HG03439 (cell line): ENCODE measurements at regions not wholly inside any gene's neighbourhood (a gene's known extent, or its start where the extent isn't known, plus 50 kb on each side); places are given as distances from the start of the nearest gene placed in this dataset.

Source experiments
- ATAC-seq: cut with Tn5 transposase; IDR thresholded peaks from one replicate; pipeline ENCODE4 v1.9.1; 2021; ENCODE audit warnings: mild to moderate bottlenecking, moderate library complexity; ENCODE audit not compliant: unreplicated experiment

DNA sequence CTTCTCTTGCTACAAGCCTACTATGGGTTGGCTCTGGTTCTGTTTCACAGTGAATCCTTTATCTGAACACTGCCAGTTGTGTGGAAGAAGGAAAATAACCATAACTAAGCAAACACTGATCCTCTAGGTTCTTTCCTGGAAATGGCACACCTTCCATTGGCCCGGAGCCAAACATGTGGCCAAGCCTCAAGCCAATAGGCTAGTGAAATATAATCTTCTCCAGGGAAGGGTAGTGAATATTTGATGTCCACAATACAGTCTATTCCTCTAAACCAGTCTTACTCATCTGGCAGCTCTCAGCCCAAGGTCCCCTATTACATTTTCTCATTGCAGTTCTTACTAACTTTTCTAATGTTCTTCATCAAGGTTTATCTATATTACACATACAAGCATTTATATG lies 921.3 kb downstream of the TUSC7 start:
- no peak for ATAC-seq

DNA sequence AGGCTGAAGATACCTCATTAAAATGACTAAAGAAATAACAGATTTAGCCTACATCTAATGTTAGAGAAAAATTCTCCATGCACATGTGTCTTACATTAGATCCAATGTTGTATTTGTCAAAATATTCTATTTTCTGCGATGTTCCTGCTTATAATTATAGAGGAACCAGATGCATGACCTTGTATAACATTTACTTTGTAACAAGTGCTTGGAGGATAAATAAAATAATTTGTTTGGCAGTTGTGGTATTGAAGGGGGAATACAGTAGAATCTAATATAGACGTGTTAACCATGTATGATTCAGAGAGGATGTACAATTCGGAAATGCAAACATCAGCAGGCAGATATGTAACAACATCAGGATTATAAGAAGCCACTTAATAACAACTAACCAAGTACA lies 922.2 kb downstream of the TUSC7 start:
- no peak for ATAC-seq

DNA sequence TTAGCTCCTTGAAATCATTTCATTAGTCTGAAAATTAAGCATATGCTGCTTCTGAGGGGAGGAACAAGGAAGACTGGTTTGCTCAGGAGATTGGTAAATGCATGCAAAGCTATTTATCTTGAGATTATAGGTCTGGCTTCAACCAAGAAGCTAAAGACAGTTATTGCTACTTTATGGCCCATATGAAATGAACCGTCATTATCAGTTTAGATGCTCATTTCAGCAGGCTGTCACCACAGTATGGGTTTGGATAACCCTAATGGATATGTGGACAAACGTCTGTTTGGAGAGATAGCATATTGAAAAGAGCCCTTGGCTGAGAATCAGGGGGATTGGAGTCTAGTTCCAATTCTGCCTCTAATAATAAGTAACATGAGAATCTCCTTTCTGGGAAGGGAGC lies 922.6 kb downstream of the TUSC7 start:
- no peak for ATAC-seq

DNA sequence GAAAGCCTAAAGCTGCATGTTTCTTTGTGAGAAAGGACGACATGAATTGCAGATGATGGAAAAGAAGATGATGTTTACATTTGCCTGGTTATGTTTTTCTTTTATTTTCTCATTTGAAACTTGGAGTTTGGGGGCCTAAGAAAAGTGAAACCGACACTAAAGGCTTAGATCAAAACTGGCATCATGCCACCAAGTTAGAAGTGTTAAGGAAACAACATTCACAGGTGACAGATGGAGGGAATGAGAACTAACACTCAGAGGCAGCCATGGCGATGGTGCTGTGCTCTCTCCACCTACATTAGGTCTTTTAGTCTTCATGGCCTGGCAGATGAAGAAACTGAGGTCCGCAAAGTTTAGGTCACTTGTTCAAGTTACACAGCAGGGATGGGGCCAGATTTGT lies 923.6 kb downstream of the TUSC7 start:
- no peak for ATAC-seq

DNA sequence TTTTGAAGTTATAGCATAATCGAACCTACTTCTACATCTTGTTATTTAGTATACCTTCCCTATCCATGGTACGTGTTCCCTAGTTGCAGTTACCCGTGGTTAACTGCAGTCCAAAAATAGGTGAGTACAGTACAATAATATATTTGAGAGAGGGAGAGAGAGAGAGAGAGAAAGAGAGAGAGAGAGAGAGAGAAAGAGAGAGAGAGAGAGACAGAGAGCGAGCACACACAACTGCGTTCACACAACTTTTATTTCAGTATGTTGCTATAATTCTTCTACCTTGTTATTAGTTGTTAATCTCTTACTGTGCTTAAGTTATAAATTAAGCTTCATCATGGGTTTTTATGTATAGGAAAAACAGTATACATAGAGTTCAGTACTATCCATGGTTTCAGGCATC lies 928.1 kb downstream of the TUSC7 start:
- no peak for ATAC-seq

DNA sequence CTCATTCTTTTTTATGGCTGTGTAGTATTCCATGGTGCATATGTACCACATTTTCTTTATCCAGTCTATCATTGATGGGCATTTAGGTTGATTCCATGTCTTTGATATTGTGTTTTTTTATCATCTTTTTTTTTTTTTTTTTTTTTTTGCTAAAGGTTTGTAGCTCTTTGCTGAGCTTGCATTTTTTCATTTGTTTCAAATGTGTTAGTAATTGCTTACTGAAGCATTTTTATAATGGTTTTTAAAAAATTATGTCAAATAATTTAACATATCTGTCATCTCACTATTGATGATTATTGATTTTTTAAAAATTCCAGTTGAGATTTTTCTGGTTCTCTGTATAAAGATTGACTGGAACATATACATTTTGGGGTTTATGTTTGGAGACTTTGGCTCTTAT lies 934.6 kb downstream of the TUSC7 start:
- no peak for ATAC-seq

DNA sequence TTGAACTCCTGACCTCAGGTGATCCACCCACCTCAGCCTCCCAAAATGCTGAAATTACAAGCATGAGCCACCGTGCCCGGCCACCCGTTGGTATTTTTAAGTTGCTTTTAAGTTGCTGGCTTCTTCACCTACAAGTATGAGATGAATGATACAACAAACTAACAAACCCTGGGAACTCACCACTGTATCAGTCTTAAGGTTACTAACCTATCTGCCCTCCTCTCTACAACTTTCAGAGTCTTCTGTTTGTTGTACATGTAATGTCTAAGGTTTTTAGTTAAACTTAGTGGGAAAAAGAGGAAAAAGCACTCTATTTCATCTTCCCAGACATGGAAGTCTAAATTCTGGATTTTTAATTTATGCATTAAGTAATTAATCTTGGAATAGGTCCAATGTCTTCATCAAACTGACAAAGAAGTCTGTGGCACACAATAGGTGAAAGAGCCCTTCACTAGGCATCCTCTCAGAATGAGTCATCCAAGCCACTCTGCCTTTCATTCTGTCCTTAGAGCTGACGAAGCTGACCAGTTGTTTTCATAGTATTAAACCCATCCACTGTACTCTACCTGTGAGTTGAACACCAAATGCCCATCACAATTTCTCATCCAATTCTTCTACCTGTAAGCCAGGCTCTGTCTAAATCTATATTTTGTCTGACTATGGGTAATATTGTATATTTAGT lies 936.1 kb downstream of the TUSC7 start:
- ATAC-seq = no peak

DNA sequence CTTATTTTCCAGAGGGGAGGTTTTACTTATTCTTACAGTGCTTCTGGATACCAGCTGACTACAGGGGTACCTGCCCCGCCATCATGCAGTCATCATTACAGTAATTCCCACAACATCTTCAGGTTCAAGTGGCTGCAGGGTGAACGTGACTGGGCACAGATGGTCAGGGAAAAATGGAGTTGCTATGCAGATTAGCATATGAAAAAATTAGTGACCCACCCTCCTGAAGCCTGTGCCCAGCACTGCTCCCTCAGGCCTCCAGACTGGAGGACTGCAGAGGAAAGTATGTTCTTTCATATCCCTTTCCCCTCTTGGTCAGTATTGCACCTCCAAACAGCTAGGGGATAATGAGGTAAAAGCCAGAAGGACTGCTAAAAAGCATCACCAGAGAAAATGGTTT lies 937.9 kb downstream of the TUSC7 start:
- ATAC-seq = no peak

DNA sequence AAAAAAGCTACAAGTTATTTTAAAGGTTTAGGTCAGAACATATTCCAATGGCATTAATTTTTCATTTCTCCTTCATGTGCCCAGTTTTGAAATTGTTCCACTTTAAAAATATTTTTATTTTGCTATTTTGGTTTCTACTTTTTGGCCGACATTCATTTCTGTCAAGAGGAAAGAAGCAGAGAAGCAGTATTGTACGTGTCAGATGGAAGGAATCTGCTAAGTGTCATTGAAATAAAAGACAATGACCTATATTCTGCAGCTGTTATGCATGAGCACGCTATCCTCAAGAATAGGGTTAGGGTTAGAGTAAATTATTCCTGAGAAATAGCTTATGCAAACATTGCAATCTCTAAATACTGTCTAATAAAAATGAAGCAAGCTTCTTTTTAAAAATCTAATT lies 941.7 kb downstream of the TUSC7 start:
- ATAC-seq = no peak

DNA sequence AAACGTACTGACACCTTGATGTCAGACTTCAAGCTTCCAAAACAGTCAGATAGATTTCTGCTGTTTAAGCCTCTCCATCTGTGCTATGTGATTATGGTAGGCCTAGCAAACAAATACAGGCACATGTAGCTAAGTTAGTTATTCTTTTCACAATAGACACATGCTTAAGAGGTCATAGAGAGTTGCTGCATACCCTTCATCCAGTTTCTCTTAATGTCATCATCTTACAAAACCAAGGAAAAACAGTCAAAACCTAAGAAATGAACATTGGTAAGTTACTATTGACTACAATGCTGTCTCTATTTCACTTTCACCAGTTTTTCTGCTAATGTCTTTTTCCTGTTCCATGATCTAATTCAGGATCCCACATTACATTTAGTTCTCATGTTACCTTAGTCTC lies 946.8 kb downstream of the TUSC7 start:
- no peak for ATAC-seq

DNA sequence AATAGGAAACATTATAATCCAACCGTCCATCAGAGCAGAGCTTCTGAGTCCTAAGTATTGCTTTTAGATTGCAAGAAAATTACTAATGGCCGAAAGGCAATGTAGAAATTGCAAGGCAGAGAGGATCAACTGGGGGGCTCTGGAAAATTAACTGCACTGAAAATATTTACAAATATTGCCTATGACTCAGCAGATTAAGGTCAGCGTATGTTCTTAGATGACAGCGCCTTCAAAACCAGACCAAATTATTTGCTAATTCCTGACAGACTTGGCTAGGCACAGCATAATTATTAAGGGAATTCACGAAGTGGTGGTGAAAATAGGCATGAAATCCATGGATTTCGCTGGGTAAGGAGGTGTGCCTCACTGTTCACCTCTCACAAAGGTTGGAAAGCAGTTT lies 947.7 kb downstream of the TUSC7 start:
- no peak for ATAC-seq

DNA sequence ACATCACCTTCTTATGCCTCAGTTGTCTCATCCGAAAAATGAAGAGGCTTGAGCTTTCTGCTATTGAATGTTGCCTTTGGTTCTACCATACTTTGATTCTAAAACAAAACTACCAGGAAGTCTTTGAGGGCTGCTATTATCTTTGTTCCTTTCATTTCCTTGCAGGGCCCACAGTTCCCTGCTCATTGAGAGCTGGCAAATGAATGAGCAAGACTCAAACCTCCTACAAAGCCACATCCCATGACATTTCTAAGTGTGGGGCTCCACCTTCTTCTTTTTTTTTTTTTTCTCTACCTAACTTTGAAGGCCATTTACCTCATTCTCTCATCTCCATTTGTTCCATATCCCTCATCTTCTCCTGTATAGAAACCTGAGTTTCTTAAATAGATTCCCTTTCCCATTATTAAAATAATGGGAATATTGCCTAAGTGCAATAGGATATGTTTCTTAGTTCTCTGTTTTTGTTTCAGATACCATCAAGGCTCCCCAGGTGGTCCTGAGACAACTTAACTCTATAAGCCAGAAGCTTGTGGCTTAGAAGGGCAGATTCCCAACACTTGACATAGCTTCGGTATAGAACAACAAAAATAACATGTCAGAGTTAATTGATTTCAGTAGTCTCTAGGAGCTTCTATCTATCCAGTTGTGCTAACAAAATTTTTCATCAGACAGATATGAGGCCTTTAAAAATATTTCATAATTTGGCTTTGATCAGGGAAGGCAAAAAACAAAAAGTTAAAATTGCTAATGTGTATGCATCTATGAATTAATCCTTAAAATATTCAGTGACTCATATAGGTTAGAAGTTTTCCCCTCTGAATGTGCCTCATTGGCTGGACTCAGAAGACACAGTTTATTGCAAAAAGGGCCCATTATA lies 951.6 kb downstream of the TUSC7 start:
- ATAC-seq = no peak

DNA sequence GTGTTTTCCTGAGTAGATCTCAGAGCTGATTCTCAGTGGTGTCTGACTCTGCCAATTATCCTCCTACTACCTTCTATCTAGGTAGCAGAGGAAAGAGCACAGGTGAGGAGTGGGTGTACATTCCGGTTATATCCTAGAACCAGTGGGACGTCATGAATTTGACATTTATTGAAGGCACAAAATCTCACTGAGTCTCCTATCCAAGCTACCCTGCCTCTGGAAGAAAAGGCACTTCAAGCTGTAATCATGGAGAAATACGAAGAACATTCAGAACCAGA lies 952.2 kb downstream of the TUSC7 start:
- no peak for ATAC-seq

DNA sequence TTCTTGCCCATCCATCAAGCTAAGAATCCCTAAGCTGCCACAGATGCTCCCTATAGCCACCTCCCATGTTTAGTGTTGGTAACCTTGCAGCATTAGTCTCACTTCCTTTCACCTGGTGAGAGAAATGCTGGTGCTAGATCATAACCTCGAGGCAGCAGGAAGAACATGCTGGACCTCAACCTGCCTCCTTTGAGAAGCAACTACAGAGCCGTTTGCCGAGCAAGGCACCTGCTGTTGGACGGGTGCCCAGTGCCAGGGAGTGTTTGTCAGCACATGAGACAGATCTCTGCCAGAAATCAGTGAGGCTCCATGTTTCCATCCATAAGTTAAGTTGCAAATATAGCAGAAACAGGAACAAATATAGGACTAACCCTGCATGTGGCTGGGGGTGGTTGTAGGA lies 955.7 kb downstream of the TUSC7 start:
- no peak for ATAC-seq

DNA sequence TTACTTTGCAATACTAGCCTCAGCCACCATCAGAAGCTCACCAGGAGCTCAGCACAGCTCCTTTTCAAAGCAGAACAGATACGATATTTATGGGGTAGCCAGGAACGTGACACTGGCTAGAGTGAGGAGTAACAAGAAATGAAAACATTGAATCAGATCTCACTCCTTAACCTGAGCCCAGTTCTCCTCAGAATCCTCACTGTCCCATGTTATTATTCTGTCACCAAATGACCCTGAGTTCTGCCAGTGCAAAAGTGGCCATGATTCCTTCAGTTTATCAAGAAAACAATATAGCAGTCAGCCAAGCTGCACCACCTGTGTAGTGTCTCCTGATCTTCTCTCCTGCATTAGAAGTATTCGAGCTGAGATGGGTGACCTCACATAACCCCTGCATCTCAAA lies 956.7 kb downstream of the TUSC7 start:
- no peak for ATAC-seq

DNA sequence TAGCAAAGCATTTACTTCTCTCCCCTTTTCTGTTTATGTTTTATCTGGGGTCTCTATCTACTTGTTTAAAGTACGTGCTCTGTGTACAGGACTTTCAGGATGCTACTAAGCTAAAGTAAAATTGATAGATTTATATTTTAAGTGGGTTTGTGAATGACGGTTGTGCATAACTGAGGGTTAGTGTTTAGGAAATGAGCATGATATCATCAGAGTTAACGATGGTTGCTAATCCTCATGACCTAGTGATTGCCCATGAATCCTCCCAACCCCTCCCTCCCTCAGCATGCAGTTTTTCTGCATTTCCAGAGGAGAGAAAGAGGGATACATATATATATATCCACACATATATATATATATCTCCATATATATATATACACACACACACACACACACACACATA lies 957.2 kb downstream of the TUSC7 start:
- no peak for ATAC-seq

DNA sequence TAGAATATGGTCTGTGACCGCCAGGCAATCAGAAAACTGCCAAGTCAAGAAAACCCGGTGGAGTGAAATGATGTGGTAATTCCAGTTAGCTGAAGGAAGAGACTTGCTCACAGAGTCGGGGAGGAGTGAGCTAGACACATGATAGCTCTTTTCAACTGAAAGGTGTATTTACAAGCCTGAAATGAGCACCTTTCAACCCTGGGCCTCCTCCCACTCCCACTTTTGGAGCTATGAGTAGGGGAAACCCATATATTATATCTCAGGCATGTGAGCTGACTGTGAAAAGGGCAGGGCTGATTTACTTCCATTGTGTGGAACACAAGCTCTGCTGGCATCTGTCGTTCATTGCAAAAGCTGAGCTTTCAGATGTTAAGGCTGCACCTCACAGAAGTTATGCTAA lies 960.2 kb downstream of the TUSC7 start:
- no peak for ATAC-seq

DNA sequence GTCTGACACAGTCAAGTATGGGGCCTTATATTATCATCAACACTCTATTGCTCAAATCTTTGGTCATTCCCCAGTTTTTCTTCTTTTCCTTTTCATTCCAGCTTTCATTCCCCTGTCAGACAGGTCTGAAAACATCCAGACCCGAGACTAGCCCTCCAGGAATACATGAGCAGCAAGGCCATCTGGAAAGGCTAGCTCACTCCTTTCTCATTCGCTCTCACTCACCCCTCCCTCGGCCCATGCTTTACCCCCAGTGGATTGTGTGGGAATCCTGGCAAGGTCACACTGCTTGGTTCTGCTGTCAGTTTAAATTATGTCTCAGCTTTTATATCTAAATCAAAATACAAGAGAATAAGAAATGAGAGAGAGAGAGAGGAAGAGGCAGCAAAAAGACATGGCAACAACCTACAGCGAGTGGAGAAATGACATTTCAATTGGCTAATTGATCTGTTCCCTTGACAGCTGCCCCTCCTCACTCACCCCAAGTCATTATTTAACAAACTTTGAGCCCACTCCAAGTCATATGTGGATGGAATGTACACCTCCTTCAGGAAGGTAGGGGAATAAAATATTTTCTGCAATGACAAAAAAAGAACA lies 962.2 kb downstream of the TUSC7 start:
- ATAC-seq = no peak

DNA sequence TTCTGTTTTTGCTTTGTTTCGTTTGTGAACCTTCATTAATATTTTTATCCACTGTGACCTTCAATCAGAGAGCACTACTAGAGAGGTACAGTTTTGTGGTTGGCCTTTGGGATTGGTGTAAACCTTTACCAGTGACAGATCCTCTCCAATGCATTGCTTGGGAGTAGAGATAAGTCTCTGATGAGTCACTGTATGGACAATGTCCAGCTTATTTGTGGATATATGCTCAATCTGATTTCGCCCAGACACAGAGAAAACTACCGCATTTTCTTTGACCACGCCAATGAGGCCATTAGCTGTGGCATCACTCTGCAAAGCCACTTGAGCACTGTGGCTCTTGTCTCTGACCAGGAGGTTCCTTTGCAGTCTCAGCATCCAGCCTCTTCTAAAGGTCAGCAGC lies 964.7 kb downstream of the TUSC7 start:
- no peak for ATAC-seq

DNA sequence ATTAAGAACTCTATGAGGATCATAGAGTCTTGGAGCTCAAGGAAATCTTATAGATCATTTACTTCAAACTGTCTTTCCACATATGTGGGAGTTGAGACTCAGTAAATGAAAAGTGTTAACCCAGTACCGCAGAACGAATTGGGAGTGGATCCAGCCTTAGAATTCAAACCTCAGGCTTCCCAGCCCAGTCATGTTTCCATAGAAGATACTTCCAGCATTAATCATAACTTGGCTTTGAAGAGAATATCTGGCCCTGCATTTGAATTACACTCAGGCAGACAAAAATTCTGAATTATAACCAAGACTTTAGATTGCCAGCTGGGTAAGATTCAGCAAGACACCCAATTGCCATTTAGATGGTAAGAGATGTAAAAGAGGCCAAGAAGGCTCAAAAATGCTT lies 972.0 kb downstream of the TUSC7 start:
- no peak for ATAC-seq

DNA sequence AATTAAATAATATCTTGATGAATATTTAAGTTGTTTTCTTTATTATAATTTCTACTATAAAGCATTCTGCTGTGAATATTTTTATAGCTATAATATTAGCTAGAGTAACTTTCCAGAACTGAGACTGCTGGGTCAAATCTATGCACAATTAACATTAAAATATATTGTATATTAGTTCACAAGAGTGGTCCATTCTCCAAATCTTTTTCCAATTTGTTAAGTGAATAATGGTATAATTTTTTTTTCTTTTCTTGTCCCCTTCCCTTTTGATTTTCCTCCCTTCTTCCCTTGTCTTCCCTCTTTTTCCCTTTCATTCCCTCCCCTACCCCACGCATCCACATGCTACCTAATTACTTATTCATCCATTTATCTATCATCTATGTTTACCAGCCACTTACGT lies 977.5 kb downstream of the TUSC7 start:
- no peak for ATAC-seq

DNA sequence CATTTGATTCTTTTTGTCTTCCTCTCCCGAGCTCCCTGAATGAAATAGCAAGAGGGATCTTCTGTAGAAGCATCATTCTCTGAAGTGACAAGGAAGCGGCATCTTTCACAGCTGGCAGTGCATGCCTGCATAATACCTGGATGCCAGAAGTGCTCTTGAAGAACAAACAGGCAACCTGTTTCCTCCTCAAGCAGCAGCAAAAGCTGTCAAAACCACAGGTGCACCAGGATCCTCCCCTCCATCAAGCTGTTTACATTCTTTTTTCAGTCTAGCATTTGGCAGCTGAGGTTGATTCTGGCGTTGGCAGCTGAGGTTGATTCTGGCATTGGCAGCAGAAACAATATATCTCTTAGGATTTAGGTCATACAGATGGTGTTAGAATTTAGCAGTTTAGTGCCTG lies 979.0 kb downstream of the TUSC7 start:
- no peak for ATAC-seq
